ENCODE measurements at regions not wholly inside any gene's neighbourhood (a gene's known extent, or its start where the extent isn't known, plus 50 kb on each side); places are given as distances from the start of the nearest gene placed in this dataset.

- TF ChIP-seq POLR2A (IDR thresholded peaks at IDR 0.05), result no peak
- TF ChIP-seq, protein P1, sequence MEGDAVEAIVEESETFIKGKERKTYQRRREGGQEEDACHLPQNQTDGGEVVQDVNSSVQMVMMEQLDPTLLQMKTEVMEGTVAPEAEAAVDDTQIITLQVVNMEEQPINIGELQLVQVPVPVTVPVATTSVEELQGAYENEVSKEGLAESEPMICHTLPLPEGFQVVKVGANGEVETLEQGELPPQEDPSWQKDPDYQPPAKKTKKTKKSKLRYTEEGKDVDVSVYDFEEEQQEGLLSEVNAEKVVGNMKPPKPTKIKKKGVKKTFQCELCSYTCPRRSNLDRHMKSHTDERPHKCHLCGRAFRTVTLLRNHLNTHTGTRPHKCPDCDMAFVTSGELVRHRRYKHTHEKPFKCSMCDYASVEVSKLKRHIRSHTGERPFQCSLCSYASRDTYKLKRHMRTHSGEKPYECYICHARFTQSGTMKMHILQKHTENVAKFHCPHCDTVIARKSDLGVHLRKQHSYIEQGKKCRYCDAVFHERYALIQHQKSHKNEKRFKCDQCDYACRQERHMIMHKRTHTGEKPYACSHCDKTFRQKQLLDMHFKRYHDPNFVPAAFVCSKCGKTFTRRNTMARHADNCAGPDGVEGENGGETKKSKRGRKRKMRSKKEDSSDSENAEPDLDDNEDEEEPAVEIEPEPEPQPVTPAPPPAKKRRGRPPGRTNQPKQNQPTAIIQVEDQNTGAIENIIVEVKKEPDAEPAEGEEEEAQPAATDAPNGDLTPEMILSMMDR (IDR thresholded peaks at IDR 0.05), result no peak
Observed at GRCh38 chr6:49198015-49198414, 265.0 kb downstream of the MMUT start.

All from testis (tissue), 2 donors.